ENCODE measurements at regions not wholly inside any gene's neighbourhood (a gene's known extent, or its start where the extent isn't known, plus 50 kb on each side); places are given as distances from the start of the nearest gene placed in this dataset.

GRCh38 chr10:117635826-117636225 lies 93.3 kb downstream of the EMX2 start:
- DNase-seq (ENCODE audit: low read depth, low spot score), result no peak

GRCh38 chr10:117638200-117638599 lies 95.7 kb downstream of the EMX2 start:
- no peak for DNase-seq (ENCODE audit: low read depth, low spot score)

- no peak for DNase-seq (ENCODE audit: low read depth, low spot score)
These were observed 96.2 kb downstream of the EMX2 start for GRCh38 chr10:117638664-117639200.

GRCh38 chr10:117640406-117640805 lies 97.9 kb downstream of the EMX2 start:
- DNase-seq (ENCODE audit: low read depth, low spot score), result no peak

GRCh38 chr10:117646718-117647117 lies 104.2 kb downstream of the EMX2 start:
- no peak for DNase-seq (ENCODE audit: low read depth, low spot score)

GRCh38 chr10:117647306-117647705 lies 104.8 kb downstream of the EMX2 start:
- no peak for DNase-seq (ENCODE audit: low read depth, low spot score)

- no peak for DNase-seq (ENCODE audit: low read depth, low spot score)
These were observed 108.6 kb downstream of the EMX2 start for GRCh38 chr10:117651121-117651520.

GRCh38 chr10:117652228-117653169 lies 110.0 kb downstream of the EMX2 start:
- no peak for DNase-seq (ENCODE audit: low read depth, low spot score)

GRCh38 chr10:117653170-117653515 lies 110.6 kb downstream of the EMX2 start:
- DNase-seq (ENCODE audit: low read depth, low spot score), result peak; percentile 95

- no peak for DNase-seq (ENCODE audit: low read depth, low spot score)
These were observed 111.6 kb downstream of the EMX2 start for GRCh38 chr10:117654105-117654504.

- no peak for DNase-seq (ENCODE audit: low read depth, low spot score)
These were observed 114.1 kb downstream of the EMX2 start for GRCh38 chr10:117656385-117657367.

GRCh38 chr10:117661316-117661715 lies 118.8 kb downstream of the EMX2 start:
- no peak for DNase-seq (ENCODE audit: low read depth, low spot score)

GRCh38 chr10:117662126-117662525 lies 119.6 kb downstream of the EMX2 start:
- no peak for DNase-seq (ENCODE audit: low read depth, low spot score)

GRCh38 chr10:117662751-117663540 lies 120.4 kb downstream of the EMX2 start:
- no peak for DNase-seq (ENCODE audit: low read depth, low spot score)

- DNase-seq (ENCODE audit: low read depth, low spot score), result peak; percentile 91
These were observed 121.2 kb downstream of the EMX2 start for GRCh38 chr10:117663750-117664149.

- no peak for DNase-seq (ENCODE audit: low read depth, low spot score)
These were observed 121.7 kb downstream of the EMX2 start for GRCh38 chr10:117664288-117664687.

- DNase-seq (ENCODE audit: low read depth, low spot score), result no peak
These were observed 123.6 kb downstream of the EMX2 start for GRCh38 chr10:117666166-117666565.

GRCh38 chr10:117666965-117667364 lies 124.4 kb downstream of the EMX2 start:
- DNase-seq (ENCODE audit: low read depth, low spot score), result no peak

GRCh38 chr10:117667831-117668230 lies 125.3 kb downstream of the EMX2 start:
- no peak for DNase-seq (ENCODE audit: low read depth, low spot score)

GRCh38 chr10:117668327-117669008 lies 125.9 kb downstream of the EMX2 start:
- no peak for DNase-seq (ENCODE audit: low read depth, low spot score)

GRCh38 chr10:117669122-117669521 lies 126.6 kb downstream of the EMX2 start:
- DNase-seq (ENCODE audit: low read depth, low spot score), result no peak

All from astrocyte of the hippocampus (primary cell).